Activated T-helper 2 cell treated with anti-CD3 and anti-CD28 coated beads, Interferon-gamma antibody, Interleukin-2, Interleukin-4, amounts not matched to agents 10 μg/mL and 5 μg/mL and 100 μg/mL, durations not matched to agents 14 hours and 24 hours and 36 hours (primary cell): ENCODE measurements at regions not wholly inside any gene's neighbourhood (a gene's known extent, or its start where the extent isn't known, plus 50 kb on each side); places are given as distances from the start of the nearest gene placed in this dataset.

Experiments
- DNase-seq: peaks from one replicate; pipeline ENCODE4 v3.0.0; 2021; ENCODE audit warnings: low spot score
- H3K27ac Mint-ChIP-seq: one replicate; pipeline ENCODE4 v1.8.0; 2021; ENCODE audit warnings: mixed read lengths
- H3K27me3 Mint-ChIP-seq: one replicate; pipeline ENCODE4 v1.8.0; 2021; ENCODE audit warnings: low read depth, mixed read lengths
- H3K36me3 Mint-ChIP-seq: one replicate; pipeline ENCODE4 v1.8.0; 2021; ENCODE audit warnings: low read depth, mixed read lengths
- H3K4me1 Mint-ChIP-seq: one replicate; pipeline ENCODE4 v1.8.0; 2021; ENCODE audit warnings: low read depth, mixed read lengths
- H3K4me3 Mint-ChIP-seq: one replicate; pipeline ENCODE4 v1.8.0; 2021; ENCODE audit warnings: low read depth, mild to moderate bottlenecking, moderate library complexity, mixed read lengths
- H3K9me3 Mint-ChIP-seq: one replicate; pipeline ENCODE4 v1.8.0; 2021; ENCODE audit warnings: mixed read lengths
- intact Hi-C: fragments of 100-400 bp; cut with micrococcal nuclease; formaldehyde crosslinking; loops from one replicate; pipeline ENCODE4 v1.15.1; 2023

- DNase-seq = no peak
- no peak overlapping the region for H3K27ac Mint-ChIP-seq
Observed at GRCh38 chr10:78914060-78914378, 154.7 kb upstream of the ZMIZ1 start.

GRCh38 chr10:78914502-78915189 is 154.1 kb upstream of the ZMIZ1 start:
- Mint-ChIP-seq H3K9me3 (no peaks in the 10 kb centered on the region), H3K36me3 (no peaks in the 10 kb centered on the region), H3K27ac (no peak overlapping the region), H3K27me3 (peaks cover 6% of the 10 kb centered on the region), H3K4me3 (no peak overlapping the region), H3K4me1 (no peaks in the 10 kb centered on the region)
- DNase-seq = no peak
- intact Hi-C loops = no loop called here

More at GRCh38 chr10:78914060-78914378, 154.7 kb upstream of the ZMIZ1 start:
- peaks cover 6% of the 10 kb centered on the region for H3K27me3 Mint-ChIP-seq
- H3K36me3 Mint-ChIP-seq = no peaks in the 10 kb centered on the region
- intact Hi-C loops = no loop called here
- no peaks in the 10 kb centered on the region for H3K4me1 Mint-ChIP-seq
- no peaks in the 10 kb centered on the region for H3K9me3 Mint-ChIP-seq
- H3K4me3 Mint-ChIP-seq = no peak overlapping the region

- intact Hi-C loops = no loop called here
- no peak for DNase-seq
- Mint-ChIP-seq H3K4me1 (no peaks in the 10 kb centered on the region), H3K4me3 (no peak overlapping the region), H3K27me3 (peaks cover 9% of the 10 kb centered on the region), H3K36me3 (no peaks in the 10 kb centered on the region), H3K27ac (no peak overlapping the region), H3K9me3 (no peaks in the 10 kb centered on the region)
Observed at GRCh38 chr10:78915190-78915518, 153.6 kb upstream of the ZMIZ1 start.

DNA sequence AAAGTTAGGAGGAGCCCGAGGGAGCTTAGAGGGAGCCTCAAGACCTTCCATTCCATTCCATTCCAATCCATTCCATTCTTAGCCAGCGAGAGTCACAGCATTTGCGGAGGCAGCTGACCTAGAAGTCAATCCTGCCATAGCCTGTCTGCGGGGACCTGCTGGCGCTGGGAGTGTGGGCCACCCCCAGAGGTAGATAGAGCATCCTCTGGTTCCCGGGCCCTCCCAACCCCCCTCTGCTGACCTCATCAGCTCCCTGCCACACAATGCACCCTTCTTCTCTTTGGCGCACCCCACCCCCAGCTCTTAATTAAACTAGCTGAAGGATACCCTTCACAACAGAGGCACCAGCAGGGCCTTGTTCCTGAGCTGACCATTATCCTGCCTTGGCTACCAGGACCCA is 152.5 kb upstream of the ZMIZ1 start:
- no peak for DNase-seq
- Mint-ChIP-seq H3K4me1 (no peaks in the 10 kb centered on the region), H3K9me3 (no peaks in the 10 kb centered on the region), H3K36me3 (no peaks in the 10 kb centered on the region), H3K27me3 (peaks cover 6% of the 10 kb centered on the region), H3K4me3 (no peak overlapping the region), H3K27ac (no peak overlapping the region)
- intact Hi-C loops = no loop called here

GRCh38 chr10:78919181-78919966 is 149.4 kb upstream of the ZMIZ1 start:
- intact Hi-C loops = no loop called here
- H3K4me1 Mint-ChIP-seq = no peaks in the 10 kb centered on the region
- DNase-seq = no peak
- H3K36me3 Mint-ChIP-seq = no peaks in the 10 kb centered on the region
- H3K9me3 Mint-ChIP-seq = no peaks in the 10 kb centered on the region
- H3K4me3 Mint-ChIP-seq = no peak overlapping the region
- no peak overlapping the region for H3K27ac Mint-ChIP-seq
- H3K27me3 Mint-ChIP-seq = peaks cover 5% of the 10 kb centered on the region

- no peaks in the 10 kb centered on the region for H3K9me3 Mint-ChIP-seq
- H3K27ac Mint-ChIP-seq = no peak overlapping the region
- intact Hi-C loops = no loop called here
- H3K27me3 Mint-ChIP-seq = peaks cover 5% of the 10 kb centered on the region
- no peak for DNase-seq
- no peaks in the 10 kb centered on the region for H3K36me3 Mint-ChIP-seq
- H3K4me3 Mint-ChIP-seq = no peak overlapping the region
- no peaks in the 10 kb centered on the region for H3K4me1 Mint-ChIP-seq
Observed at GRCh38 chr10:78920011-78920410, 148.8 kb upstream of the ZMIZ1 start.

- H3K27me3 Mint-ChIP-seq = peaks cover 5% of the 10 kb centered on the region
- DNase-seq = no peak
- H3K4me3 Mint-ChIP-seq = no peak overlapping the region
- no peaks in the 10 kb centered on the region for H3K36me3 Mint-ChIP-seq
- H3K9me3 Mint-ChIP-seq = no peaks in the 10 kb centered on the region
- no peaks in the 10 kb centered on the region for H3K4me1 Mint-ChIP-seq
- intact Hi-C loops = no loop called here
- H3K27ac Mint-ChIP-seq = no peak overlapping the region
Observed at GRCh38 chr10:78921895-78922294, 146.9 kb upstream of the ZMIZ1 start.

DNA sequence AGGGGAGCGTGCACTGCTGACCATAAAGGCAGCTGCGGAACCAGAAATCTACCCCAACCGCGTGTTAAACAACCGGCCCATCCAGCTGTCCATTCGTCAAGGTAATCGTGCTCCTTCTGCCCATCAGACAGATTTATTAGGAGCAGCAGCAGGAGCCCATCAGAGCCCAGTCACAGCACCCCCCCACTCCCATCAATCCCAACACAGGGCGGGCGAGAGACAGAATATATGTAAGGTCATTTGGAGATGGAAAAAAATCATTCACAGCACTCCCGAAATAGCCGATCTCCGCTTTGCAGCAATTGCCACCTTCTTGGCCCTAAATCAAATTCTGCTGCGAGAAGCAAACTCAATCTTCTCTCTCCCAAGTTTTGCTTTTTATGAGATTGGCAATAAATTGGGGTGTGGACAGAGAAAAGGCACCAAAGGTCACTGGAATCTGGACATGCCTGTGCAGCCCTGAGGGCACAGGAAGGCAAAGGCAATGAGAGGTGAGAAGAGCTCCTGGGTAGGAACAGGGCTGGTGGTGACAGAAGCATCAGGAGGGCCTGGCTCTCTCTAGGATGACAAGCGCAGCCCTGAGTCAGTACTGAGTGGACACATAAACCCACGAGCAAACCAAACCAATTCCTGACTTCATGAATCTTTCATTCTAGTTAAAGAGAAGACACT is 145.0 kb upstream of the ZMIZ1 start:
- Mint-ChIP-seq H3K4me1 (no peaks in the 10 kb centered on the region), H3K9me3 (no peaks in the 10 kb centered on the region), H3K36me3 (no peaks in the 10 kb centered on the region), H3K27me3 (peaks cover 5% of the 10 kb centered on the region), H3K27ac (no peak overlapping the region), H3K4me3 (no peak overlapping the region)
- no peak for DNase-seq
- intact Hi-C loops = no loop called here

DNA sequence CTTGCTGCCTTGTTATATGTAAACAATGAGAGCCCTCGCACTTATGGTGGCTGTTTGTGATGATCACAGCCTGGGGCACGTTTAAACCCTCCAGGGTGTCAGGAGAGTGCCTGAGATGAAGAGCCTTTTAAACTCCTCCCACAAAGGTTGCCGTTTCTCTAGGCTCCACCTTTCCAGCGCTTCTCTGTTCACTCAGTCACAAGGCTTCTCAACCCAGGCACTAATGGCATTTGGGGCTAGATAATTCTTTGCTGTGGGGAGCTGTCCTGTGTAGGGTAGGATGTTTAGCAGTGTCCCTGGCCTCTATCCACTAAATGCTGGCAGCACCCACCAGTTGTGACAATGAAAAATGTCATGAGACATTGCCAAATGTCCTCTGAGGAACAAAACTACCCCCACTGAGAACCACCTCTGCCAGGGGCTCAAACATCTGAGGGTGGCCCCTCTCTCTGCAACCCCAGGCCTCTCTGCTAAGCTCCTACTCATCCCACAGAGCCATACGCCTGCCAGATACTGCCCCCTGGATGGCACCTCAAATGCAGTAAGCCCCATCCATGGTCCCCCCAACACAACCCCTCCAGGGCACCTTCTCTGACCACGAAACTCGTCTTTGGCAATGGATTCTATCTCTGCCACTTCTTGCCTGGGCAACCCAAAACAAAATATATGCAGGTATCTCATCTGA is 144.3 kb upstream of the ZMIZ1 start:
- Mint-ChIP-seq H3K4me1 (no peaks in the 10 kb centered on the region), H3K27ac (no peak overlapping the region), H3K36me3 (no peaks in the 10 kb centered on the region), H3K4me3 (no peak overlapping the region), H3K27me3 (peaks cover 3% of the 10 kb centered on the region), H3K9me3 (no peaks in the 10 kb centered on the region)
- intact Hi-C loops = no loop called here
- no peak for DNase-seq

- intact Hi-C loops = no loop called here
- no peaks in the 10 kb centered on the region for H3K27me3 Mint-ChIP-seq
- no peak overlapping the region for H3K27ac Mint-ChIP-seq
- no peaks in the 10 kb centered on the region for H3K4me1 Mint-ChIP-seq
- no peak for DNase-seq
- H3K36me3 Mint-ChIP-seq = no peaks in the 10 kb centered on the region
- no peak overlapping the region for H3K4me3 Mint-ChIP-seq
- no peaks in the 10 kb centered on the region for H3K9me3 Mint-ChIP-seq
Observed at GRCh38 chr10:78925275-78925674, 143.5 kb upstream of the ZMIZ1 start.

- Mint-ChIP-seq H3K36me3 (no peaks in the 10 kb centered on the region), H3K9me3 (no peaks in the 10 kb centered on the region), H3K27me3 (no peaks in the 10 kb centered on the region), H3K4me3 (no peak overlapping the region), H3K27ac (no peak overlapping the region), H3K4me1 (no peaks in the 10 kb centered on the region)
- no peak for DNase-seq
- intact Hi-C loops = no loop called here
Observed at GRCh38 chr10:78925800-78926319, 142.9 kb upstream of the ZMIZ1 start.

- no peak overlapping the region for H3K4me3 Mint-ChIP-seq
- H3K36me3 Mint-ChIP-seq = no peaks in the 10 kb centered on the region
- H3K27ac Mint-ChIP-seq = no peak overlapping the region
- H3K27me3 Mint-ChIP-seq = no peaks in the 10 kb centered on the region
- DNase-seq = no peak
- H3K9me3 Mint-ChIP-seq = no peaks in the 10 kb centered on the region
- intact Hi-C loops = no loop called here
- H3K4me1 Mint-ChIP-seq = no peaks in the 10 kb centered on the region
Observed at GRCh38 chr10:78927257-78927995, 141.3 kb upstream of the ZMIZ1 start.
